HCT116 (cell line): ENCODE measurements at regions not wholly inside any gene's neighbourhood (a gene's known extent, or its start where the extent isn't known, plus 50 kb on each side); places are given as distances from the start of the nearest gene placed in this dataset.

Source experiments
- ATAC-seq: fragments of 200-7000 bp; cut with Tn5 transposase; 2 replicates; pipeline ENCODE4 v1.9.1; 2020; ENCODE audit warnings: mild to moderate bottlenecking, moderate library complexity
- BruUV-seq: library from RNA; stranded (reverse); fragments of 400-500 nt; replicated peaks from 2 replicates; lab custom pipeline; 2021; lab: Mats Ljungman, UMichigan
- CTCF ChIA-PET: fragments of 300-600 bp; sonication (Branson Sonifier 250); formaldehyde crosslinking; loops from one replicate; lab custom pipeline; 2021; ENCODE audit warnings: antibody characterized with exemption; lab: Charles Lee
- POLR2A ChIA-PET: fragments of 300-600, 350-600 bp; sonication (Branson Sonifier 250); formaldehyde crosslinking; loops from one replicate; lab custom pipeline; 2021; ENCODE audit warnings: antibody characterized with exemption; lab: Charles Lee
- RAD21 ChIA-PET, 2 experiments: fragments of 300-600 bp; sonication (Branson Sonifier 250); formaldehyde crosslinking; loops; one replicate each; lab custom pipeline; 2023; ENCODE audit warnings: low total read pairs in 2 of 2; ENCODE audit not compliant: uncharacterized antibody in 2 of 2, unreplicated experiment in 2 of 2, low non-redundant PET in 1 of 2; lab: Charles Lee
- DNase-seq: peaks from one replicate; pipeline ENCODE4 v3.0.0-alpha.2; 2010; ENCODE audit warnings: low read depth, low spot score
- H2AFZ ChIP-seq: fragments of 200-600 bp; shearing (Covaris generic), sonication (generic); 2 replicates; pipeline ENCODE4 v1.6.1; 2017; ENCODE audit warnings: low read depth, mixed run types, mixed read lengths, antibody characterized with exemption, low read length; ENCODE audit not compliant: poor library complexity, severe bottlenecking
- H3K27ac ChIP-seq: 2 replicates; pipeline ENCODE4 v1.5.1; 2012; ENCODE audit warnings: low read depth, low read length
- H3K27me3 ChIP-seq: fragments of 200-600 bp; sonication (generic); 2 replicates; pipeline ENCODE4 v1.6.1; 2016; ENCODE audit warnings: mixed run types, low read length, mixed read lengths; ENCODE audit not compliant: insufficient read depth
- H3K36me3 ChIP-seq, 2 experiments: fragments of 200-500 bp in 1 of 2; fragments of 200-600 bp in 1 of 2; sonication (Bioruptor generic) in 1 of 2; sonication (generic) in 1 of 2; 2 replicates each; pipeline versions ENCODE4 v1.5.1 to v1.6.1; 2014 to 2016; ENCODE audit warnings: low read length in 2 of 2, inconsistent platforms in 1 of 2, mixed read lengths in 1 of 2, mixed run types in 1 of 2; ENCODE audit not compliant: insufficient read depth in 2 of 2, control insufficient read depth in 1 of 2
- H3K4me1 ChIP-seq, 2 experiments: fragments of 200-600 bp in 1 of 2; sonication (generic) in 1 of 2; 2 replicates each; pipeline versions ENCODE4 v1.5.1 to v1.6.1; 2012 to 2017; ENCODE audit warnings: low read length in 2 of 2, inconsistent platforms in 1 of 2, mild to moderate bottlenecking in 1 of 2, mixed read lengths in 1 of 2, mixed run types in 1 of 2, moderate library complexity in 1 of 2; ENCODE audit not compliant: insufficient read depth in 2 of 2, control insufficient read depth in 1 of 2
- H3K4me2 ChIP-seq: fragments of 200-600 bp; sonication (generic); 2 replicates; pipeline ENCODE4 v1.6.1; 2017; ENCODE audit warnings: mixed run types, low read length, mixed read lengths
- H3K4me3 ChIP-seq, 2 experiments: fragments of 200-600 bp in 1 of 2; sonication (generic) in 1 of 2; replicated peaks in 1 of 2; 2 replicates each; pipeline ENCODE4 v1.5.1; 2011 to 2016; ENCODE audit warnings: low read length in 2 of 2, control low read depth in 1 of 2, low read depth in 1 of 2, mild to moderate bottlenecking in 1 of 2, mixed read lengths in 1 of 2, mixed run types in 1 of 2
- H3K79me2 ChIP-seq: fragments of 200-600 bp; sonication (generic); 2 replicates; pipeline ENCODE4 v1.6.1; 2017; ENCODE audit warnings: mild to moderate bottlenecking, mixed run types, low read length, moderate library complexity, mixed read lengths; ENCODE audit not compliant: insufficient read depth
- H3K9ac ChIP-seq: fragments of 200-600 bp; sonication (generic); 2 replicates; pipeline ENCODE4 v1.6.1; 2016; ENCODE audit warnings: low read length, mixed read lengths
- H3K9me2 ChIP-seq: fragments of 200-600 bp; sonication (generic), shearing (Covaris generic); 2 replicates; pipeline ENCODE4 v1.6.1; 2017; ENCODE audit warnings: mixed run types, mild to moderate bottlenecking, moderate library complexity; ENCODE audit not compliant: insufficient read depth
- H3K9me3 ChIP-seq, 2 experiments: fragments of 200-500 bp in 1 of 2; fragments of 200-600 bp in 1 of 2; sonication (Bioruptor generic) in 1 of 2; sonication (generic) in 1 of 2; 2 replicates each; pipeline ENCODE4 v1.6.1; 2014 to 2017; ENCODE audit warnings: low read length in 2 of 2, mixed read lengths in 2 of 2, inconsistent platforms in 1 of 2, low read depth in 1 of 2, mild to moderate bottlenecking in 1 of 2, mixed run types in 1 of 2, moderate library complexity in 1 of 2; ENCODE audit not compliant: control insufficient read depth in 1 of 2, insufficient read depth in 1 of 2
- H4K20me1 ChIP-seq: fragments of 200-600 bp; sonication (generic), shearing (Covaris generic); 2 replicates; pipeline ENCODE4 v1.6.1; 2017; ENCODE audit warnings: mixed run types, mild to moderate bottlenecking, moderate library complexity; ENCODE audit not compliant: insufficient read depth
- CBX3 ChIP-seq: IDR thresholded peaks from 2 replicates; pipeline ENCODE4 v1.6.1; 2012; ENCODE audit warnings: low read depth
- CEBPB ChIP-seq: IDR thresholded peaks from 2 replicates; pipeline ENCODE4 v1.6.1; 2012; ENCODE audit warnings: low read depth
- EGR1 ChIP-seq: IDR thresholded peaks from 2 replicates; pipeline ENCODE4 v1.6.1; 2012; ENCODE audit warnings: low read depth
- ELF1 ChIP-seq: IDR thresholded peaks from 2 replicates; pipeline ENCODE4 v1.6.1; 2012; ENCODE audit warnings: low read depth, borderline replicate concordance
- FOSL1 ChIP-seq: IDR thresholded peaks from 2 replicates; pipeline ENCODE4 v1.6.1; 2012; ENCODE audit warnings: low read depth
- JUND ChIP-seq: IDR thresholded peaks from 2 replicates; pipeline ENCODE4 v1.6.1; 2012
- POLR2A ChIP-seq: IDR thresholded peaks from 2 replicates; pipeline ENCODE4 v1.7.0; 2011; ENCODE audit warnings: borderline replicate concordance; ENCODE audit not compliant: insufficient read depth, insufficient read length; ENCODE audit errors: extremely low read depth
- POLR2AphosphoS5 ChIP-seq: IDR thresholded peaks from 2 replicates; pipeline ENCODE4 v1.6.1; 2011; ENCODE audit warnings: mild to moderate bottlenecking, low read depth, low read length, moderate library complexity
- RAD21 ChIP-seq: IDR thresholded peaks from 2 replicates; pipeline ENCODE4 v1.6.1; 2012; ENCODE audit warnings: low read depth, mild to moderate bottlenecking
- SIN3A ChIP-seq: IDR thresholded peaks from 2 replicates; pipeline ENCODE4 v1.6.1; 2012; ENCODE audit warnings: low read depth
- SP1 ChIP-seq: IDR thresholded peaks from 2 replicates; pipeline ENCODE4 v1.6.1; 2012; ENCODE audit warnings: low read depth
- SRF ChIP-seq: IDR thresholded peaks from 2 replicates; pipeline ENCODE4 v1.6.1; 2012; ENCODE audit warnings: low read depth
- TCF7L2 ChIP-seq: IDR thresholded peaks from 2 replicates; pipeline ENCODE4 v1.7.0; 2011; ENCODE audit warnings: borderline replicate concordance, inconsistent platforms; ENCODE audit not compliant: insufficient read depth, insufficient read length; ENCODE audit errors: extremely low read depth
- YY1 ChIP-seq: IDR thresholded peaks from 2 replicates; pipeline ENCODE4 v1.6.1; 2011; ENCODE audit warnings: low read length, low read depth, moderate library complexity, mild to moderate bottlenecking; ENCODE audit not compliant: insufficient replicate concordance; ENCODE audit errors: extremely low read depth
- ZNF274 ChIP-seq: fragments of 200-500 bp; sonication (Bioruptor generic); IDR thresholded peaks from 2 replicates; pipeline ENCODE4 v1.6.1; 2014; ENCODE audit warnings: mild to moderate bottlenecking, low read depth, low read length, inconsistent platforms
- intact Hi-C: fragments of 100-400 bp; cut with micrococcal nuclease; formaldehyde crosslinking; loops from 2 replicates; pipeline ENCODE4 v1.10.0; 2022

- H3K36me3 ChIP-seq = no peaks in the 10 kb centered on the region
- H3K4me3 ChIP-seq = no peak overlapping the region
- DNase-seq = no peak
- CTCF ChIA-PET = no interaction called here
- H3K9me3 ChIP-seq = no peaks in the 10 kb centered on the region
- POLR2A ChIA-PET = no interaction called here
- intact Hi-C loops = no loop called here
- H3K27ac ChIP-seq = no peak overlapping the region
- RAD21 ChIA-PET = no interaction called here
- H3K79me2 ChIP-seq = no peaks in the 10 kb centered on the region
- no peak for TF ChIP-seq TCF7L2
- no peak for TF ChIP-seq CEBPB
- TF ChIP-seq FOSL1 = no peak
- TF ChIP-seq JUND = no peak
- no peak for TF ChIP-seq ELF1
- TF ChIP-seq ZNF274 = no peak
- TF ChIP-seq POLR2AphosphoS5 = no peak
- no peak for TF ChIP-seq SP1
- TF ChIP-seq CBX3 = no peak
- no peak for TF ChIP-seq POLR2A
- no peak for TF ChIP-seq SRF
- no peak for TF ChIP-seq YY1
- no peak for TF ChIP-seq EGR1
- no peak for TF ChIP-seq RAD21
- TF ChIP-seq SIN3A = no peak
- no peaks in the 10 kb centered on the region for H3K9me2 ChIP-seq
- 0 out of 2 replicates have a peak, but pooled peaks cover 5% of the 10 kb centered on the region for H3K27me3 ChIP-seq
- BruUV-seq = no TSS peak
- H4K20me1 ChIP-seq = no peaks in the 10 kb centered on the region
- H3K9ac ChIP-seq = no peak overlapping the region
- H3K4me1 ChIP-seq = no peaks in the 10 kb centered on the region
- H2AFZ ChIP-seq = no peak overlapping the region
- no peak for ATAC-seq
- H3K4me2 ChIP-seq = no peak overlapping the region
Measured at GRCh38 chr7:156532016-156532602, 108.5 kb upstream of the RNF32 start.
